Endothelial cell of umbilical vein (primary cell): ENCODE measurements at regions not wholly inside any gene's neighbourhood (a gene's known extent, or its start where the extent isn't known, plus 50 kb on each side); places are given as distances from the start of the nearest gene placed in this dataset.

Experiments
- BruUV-seq: library from RNA; stranded (reverse); fragments of 400-500 nt; replicated peaks from 2 replicates; lab custom pipeline; 2021; lab: Mats Ljungman, UMichigan
- CTCF ChIA-PET: fragments of 300-600, 350-600 bp; sonication (Branson Sonifier 250); formaldehyde crosslinking; loops from one replicate; lab custom pipeline; 2021; ENCODE audit warnings: antibody characterized with exemption, inconsistent platforms; lab: Charles Lee
- POLR2A ChIA-PET: fragments of 300-600, 350-600 bp; sonication (Branson Sonifier 250); formaldehyde crosslinking; loops from one replicate; lab custom pipeline; 2021; ENCODE audit warnings: antibody characterized with exemption, inconsistent platforms; lab: Charles Lee
- DNase-seq: peaks from one replicate; pipeline ENCODE4 v3.0.0-alpha.2; 2011; ENCODE audit warnings: low read depth, low spot score
- FAIRE-seq: peaks from 2 replicates; lab custom pipeline; 2011; peaks lifted over from hg19 to GRCh38; lab: Jason Lieb, UNC
- H2AFZ ChIP-seq: 2 replicates; pipeline ENCODE4 v1.6.0; 2012; ENCODE audit warnings: low read depth, low read length, control low read depth, inconsistent platforms
- H3K27ac ChIP-seq: 2 replicates; pipeline ENCODE4 v1.5.1; 2011; ENCODE audit warnings: low read depth, mild to moderate bottlenecking, control low read depth, low read length, moderate library complexity; ENCODE audit not compliant: insufficient read depth
- H3K27me3 ChIP-seq, 2 experiments: 2 replicates each; pipeline versions ENCODE4 v1.6.0 to v1.6.1; 2011; ENCODE audit warnings: low read length in 2 of 2, mixed read lengths in 1 of 2; ENCODE audit not compliant: control insufficient read depth in 2 of 2, insufficient read depth in 2 of 2
- H3K36me3 ChIP-seq, 2 experiments: 2 replicates in 1 of 2; 3 replicates in 1 of 2; pipeline ENCODE4 v1.5.1; 2011; ENCODE audit warnings: low read length in 2 of 2, mild to moderate bottlenecking in 1 of 2, moderate library complexity in 1 of 2; ENCODE audit not compliant: control insufficient read depth in 2 of 2, insufficient read depth in 2 of 2; ENCODE audit errors: extremely low read depth in 1 of 2
- H3K4me1 ChIP-seq: 3 replicates; pipeline ENCODE4 v1.5.1; 2011; ENCODE audit warnings: mild to moderate bottlenecking, low read length; ENCODE audit not compliant: control insufficient read depth, insufficient read depth; ENCODE audit errors: extremely low read depth
- H3K4me2 ChIP-seq: 2 replicates; pipeline ENCODE4 v1.6.1; 2011; ENCODE audit warnings: low read length, control low read depth, mixed read lengths; ENCODE audit not compliant: insufficient read depth
- H3K4me3 ChIP-seq, 3 experiments: fragments of 200-600 bp in 1 of 3; sonication (generic), shearing (Covaris generic) in 1 of 3; replicated peaks in 1 of 3; 2 replicates each; pipeline ENCODE4 v1.5.1; 2011 to 2016; ENCODE audit warnings: control low read depth in 3 of 3, low read length in 3 of 3, mild to moderate bottlenecking in 2 of 3, inconsistent platforms in 1 of 3, low read depth in 1 of 3, moderate library complexity in 1 of 3; ENCODE audit not compliant: insufficient read depth in 1 of 3
- H3K79me2 ChIP-seq: 2 replicates; pipeline ENCODE4 v1.6.0; 2012; ENCODE audit warnings: low read length, inconsistent platforms; ENCODE audit not compliant: control insufficient read depth, insufficient read depth
- H3K9ac ChIP-seq: replicated peaks from 2 replicates; pipeline ENCODE3; 2011; ENCODE audit warnings: low read length, control low read depth; ENCODE audit not compliant: insufficient read depth; ENCODE audit errors: extremely low read depth
- H3K9me1 ChIP-seq: replicated peaks from 3 replicates; pipeline ENCODE4 v1.6.0; 2011; ENCODE audit warnings: mild to moderate bottlenecking, low read length; ENCODE audit not compliant: control insufficient read depth, insufficient read depth; ENCODE audit errors: extremely low read depth
- H3K9me3 ChIP-seq: replicated peaks from 2 replicates; pipeline ENCODE4 v1.5.1; 2012; ENCODE audit warnings: low read length, inconsistent platforms; ENCODE audit not compliant: control insufficient read depth, insufficient read depth
- H4K20me1 ChIP-seq: replicated peaks from 2 replicates; pipeline ENCODE3; 2011; ENCODE audit warnings: mild to moderate bottlenecking, low read length; ENCODE audit not compliant: control insufficient read depth, insufficient read depth; ENCODE audit errors: extremely low read depth
- CTCF ChIP-seq, 2 donors: IDR thresholded peaks; 1 replicate in 1 of 2; 2 replicates in 1 of 2; pipeline ENCODE4 v1.5.1; 2011; ENCODE audit warnings: low read length in 2 of 2, mild to moderate bottlenecking in 2 of 2, moderate library complexity in 2 of 2, control low read depth in 1 of 2, inconsistent platforms in 1 of 2, low read depth in 1 of 2; ENCODE audit not compliant: insufficient read depth in 1 of 2; ENCODE audit errors: extremely low read depth in 1 of 2
- EZH2 ChIP-seq: IDR thresholded peaks from 2 replicates; pipeline ENCODE4 v1.6.1; 2012; ENCODE audit warnings: borderline replicate concordance, low read depth, mild to moderate bottlenecking, moderate library complexity, low read length, inconsistent platforms; ENCODE audit not compliant: severe bottlenecking
- FOS ChIP-seq: IDR thresholded peaks from 2 replicates; pipeline ENCODE4 v1.6.1; 2011; ENCODE audit warnings: mild to moderate bottlenecking, low read length, moderate library complexity, borderline replicate concordance; ENCODE audit not compliant: insufficient read depth
- GATA2 ChIP-seq: IDR thresholded peaks from 2 replicates; pipeline ENCODE4 v1.7.0; 2011; ENCODE audit warnings: low read depth, mild to moderate bottlenecking, moderate library complexity, mixed read lengths, low read length; ENCODE audit not compliant: insufficient read length, insufficient read depth
- JUN ChIP-seq: IDR thresholded peaks from 2 replicates; pipeline ENCODE4 v1.6.1; 2011; ENCODE audit warnings: borderline replicate concordance, low read depth; ENCODE audit not compliant: insufficient read length, insufficient read depth
- POLR2A ChIP-seq: IDR thresholded peaks from 2 replicates; pipeline ENCODE4 v1.6.1; 2012; ENCODE audit warnings: low read depth, mild to moderate bottlenecking, control low read depth, low read length
- POLR2AphosphoS5 ChIP-seq: IDR thresholded peaks from 2 replicates; pipeline ENCODE4 v1.6.1; 2012; ENCODE audit warnings: low read depth, mild to moderate bottlenecking, control low read depth, low read length, moderate library complexity; ENCODE audit not compliant: insufficient read depth
- dilution Hi-C: fragments of 300-500 bp; cut with MboI; formaldehyde crosslinking; loops from one replicate; pipeline ENCODE4 v1.15.0; 2019; ENCODE audit warnings: low sequenced_read_pairs; ENCODE audit not compliant: extremely low pct_ligation_motif_present
- intact Hi-C: fragments of 100-400 bp; cut with micrococcal nuclease; formaldehyde crosslinking; loops from one replicate; pipeline ENCODE4 v1.10.0; 2022
- TF ChIP-seq, protein P1 (sequence below): IDR thresholded peaks from 2 replicates; pipeline ENCODE4 v1.6.1; 2011; ENCODE audit not compliant: insufficient read depth, insufficient read length

GRCh38 chr6:63464060-63464459, 108.2 kb upstream of the LOC128125822 start:
- no TSS peak for BruUV-seq
- no peaks in the 10 kb centered on the region for H3K4me1 ChIP-seq
- H3K36me3 ChIP-seq, result no peaks in the 10 kb centered on the region
- H3K4me2 ChIP-seq, result no peak overlapping the region
- no peaks in the 10 kb centered on the region for H3K9me1 ChIP-seq
- no peak overlapping the region for H2AFZ ChIP-seq
- H3K79me2 ChIP-seq, result no peaks in the 10 kb centered on the region
- ChIA-PET POLR2A (no interaction called here), CTCF (no interaction called here)
- DNase-seq, result no peak
- dilution Hi-C loops (no loop called here), intact Hi-C loops (no loop called here)
- H3K4me3 ChIP-seq, result no peak overlapping the region
- no peak for TF ChIP-seq EZH2
- no peak for TF ChIP-seq FOS
- no peak for TF ChIP-seq JUN
- no peak for TF ChIP-seq CTCF (IDR thresholded peaks at IDR 0.05; ENCODE audit: extremely low read depth in 1 of 2, insufficient read depth in 1 of 2, low read depth in 1 of 2, low read length in 2 of 2)
- no peak for TF ChIP-seq GATA2
- no peak for TF ChIP-seq POLR2A
- TF ChIP-seq, protein P1, sequence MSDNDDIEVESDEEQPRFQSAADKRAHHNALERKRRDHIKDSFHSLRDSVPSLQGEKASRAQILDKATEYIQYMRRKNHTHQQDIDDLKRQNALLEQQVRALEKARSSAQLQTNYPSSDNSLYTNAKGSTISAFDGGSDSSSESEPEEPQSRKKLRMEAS, result no peak
- no peak for TF ChIP-seq POLR2AphosphoS5
- no peaks in the 10 kb centered on the region for H3K9me3 ChIP-seq
- no peak for FAIRE-seq
- no peak overlapping the region for H3K27ac ChIP-seq
- no peak overlapping the region for H3K9ac ChIP-seq
- no peaks in the 10 kb centered on the region for H4K20me1 ChIP-seq
- no peaks in the 10 kb centered on the region for H3K27me3 ChIP-seq
